Suppressor macrophage treated with lipopolysaccharide for 4 hours (primary cell): ENCODE measurements at regions not wholly inside any gene's neighbourhood (a gene's known extent, or its start where the extent isn't known, plus 50 kb on each side); places are given as distances from the start of the nearest gene placed in this dataset.
"Not testable (repeated sequence)": the region's sequence is repeated elsewhere in the genome, so short reads cannot be mapped to it uniquely, and the experiment has no call there.

Source experiments
- DNase-seq: peaks from one replicate; pipeline ENCODE4 v3.0.0-alpha.2; 2020

DNA sequence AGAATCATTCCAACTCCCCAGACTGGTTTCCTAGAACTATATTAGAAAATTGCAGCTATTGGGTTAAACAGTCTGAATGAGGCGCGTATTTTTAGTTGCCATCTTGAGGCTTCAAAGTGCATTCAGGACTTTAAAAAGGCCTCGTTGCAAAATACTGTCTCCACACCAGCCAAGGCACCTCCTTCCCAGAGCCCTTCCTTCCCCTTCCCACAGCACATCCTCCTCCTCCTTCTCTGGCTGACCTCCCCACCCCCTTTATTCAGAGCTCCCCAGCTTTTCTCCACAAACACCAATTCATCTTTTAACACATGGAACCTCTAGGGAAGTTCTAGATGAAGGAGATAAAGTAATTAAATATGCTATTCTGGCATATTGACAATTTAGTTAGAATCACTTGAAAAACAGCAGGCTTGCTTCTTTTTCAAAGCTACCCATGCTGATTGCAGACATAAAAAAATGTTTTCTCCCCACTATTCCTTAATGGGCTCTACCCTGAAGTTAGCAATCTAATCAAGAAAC, 90.3 kb downstream of the RTP5 start:
- no peak for DNase-seq

GRCh38 chr2:241961454-241961853, 91.9 kb downstream of the RTP5 start:
- no peak for DNase-seq

- no peak for DNase-seq
These were observed 94.6 kb downstream of the RTP5 start for GRCh38 chr2:241964133-241964532.

- DNase-seq = peak; percentile 96
These were observed 96.4 kb downstream of the RTP5 start for GRCh38 chr2:241965931-241966412.

DNA sequence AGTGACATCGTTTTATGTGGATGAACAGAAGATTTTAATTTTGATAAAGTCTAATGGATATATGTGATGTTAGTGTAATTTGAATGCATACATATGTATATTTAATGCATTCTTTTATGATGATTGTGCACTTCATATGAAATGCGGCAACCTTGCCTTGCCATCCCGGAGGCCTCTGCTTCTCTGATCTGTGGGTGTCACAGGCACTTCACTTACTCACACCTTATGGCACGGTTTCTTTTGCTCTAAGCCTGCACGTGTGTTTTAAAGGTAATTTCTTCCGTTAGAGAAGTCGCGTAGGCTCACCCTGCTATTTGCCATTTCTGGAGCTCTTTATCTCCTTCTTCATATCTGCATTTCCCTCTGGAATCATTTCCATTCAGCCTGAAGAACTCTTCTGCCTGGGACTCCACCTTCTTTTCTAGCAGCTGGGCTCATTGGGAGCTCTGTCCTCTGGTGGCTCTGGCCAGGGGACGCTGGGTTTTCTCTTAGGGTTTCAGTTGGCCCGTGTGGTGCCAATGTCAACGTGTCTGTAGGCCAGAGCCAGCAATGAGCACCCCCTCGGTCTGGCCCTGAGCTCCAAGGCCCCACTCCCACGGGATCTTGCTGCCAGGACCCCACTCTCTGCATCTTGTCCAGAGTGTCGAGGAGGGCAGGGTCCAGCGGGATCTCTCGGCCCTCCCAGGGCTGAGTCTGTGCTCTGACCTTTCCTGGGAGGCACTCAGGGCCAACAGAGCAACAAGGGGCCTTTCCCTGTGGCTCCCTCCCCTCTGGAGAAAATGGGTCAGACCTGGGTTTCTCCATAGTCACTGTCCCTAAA, 97.3 kb downstream of the RTP5 start:
- DNase-seq = no peak

DNA sequence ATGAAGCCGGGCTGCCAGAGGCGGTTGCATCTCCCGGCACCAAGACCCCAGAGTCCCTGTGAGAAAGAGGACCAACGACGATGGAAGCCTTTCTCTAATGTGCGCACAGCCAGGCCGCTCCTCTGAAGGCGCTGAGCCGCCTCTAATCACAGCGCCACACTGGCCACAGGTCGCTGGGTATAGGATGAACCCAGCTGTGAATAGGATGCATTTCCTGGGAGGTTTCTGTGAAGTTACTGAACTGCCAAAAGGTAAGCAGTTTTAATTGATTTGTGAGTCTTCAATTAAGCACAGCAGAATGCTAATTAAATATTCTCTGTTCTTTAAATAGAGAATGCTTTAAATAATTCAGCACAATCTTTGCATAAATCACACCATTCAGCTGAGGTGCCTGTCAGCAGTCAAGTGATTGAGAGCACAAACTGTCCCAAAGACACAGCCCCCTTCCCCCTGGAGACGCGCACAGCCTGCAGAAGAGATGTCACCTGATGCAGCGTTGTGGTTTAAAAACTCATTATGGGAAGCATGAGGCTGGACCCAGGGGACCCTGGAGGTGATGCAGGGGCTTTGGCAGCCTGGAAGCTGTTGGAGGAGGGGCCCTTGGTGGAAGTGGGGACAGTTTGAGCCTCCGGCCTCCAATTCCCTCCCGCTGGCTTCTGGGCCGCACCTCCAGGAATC, 98.1 kb downstream of the RTP5 start:
- DNase-seq = no peak

- DNase-seq = no peak
These were observed 98.9 kb downstream of the RTP5 start for GRCh38 chr2:241968417-241968816.

DNA sequence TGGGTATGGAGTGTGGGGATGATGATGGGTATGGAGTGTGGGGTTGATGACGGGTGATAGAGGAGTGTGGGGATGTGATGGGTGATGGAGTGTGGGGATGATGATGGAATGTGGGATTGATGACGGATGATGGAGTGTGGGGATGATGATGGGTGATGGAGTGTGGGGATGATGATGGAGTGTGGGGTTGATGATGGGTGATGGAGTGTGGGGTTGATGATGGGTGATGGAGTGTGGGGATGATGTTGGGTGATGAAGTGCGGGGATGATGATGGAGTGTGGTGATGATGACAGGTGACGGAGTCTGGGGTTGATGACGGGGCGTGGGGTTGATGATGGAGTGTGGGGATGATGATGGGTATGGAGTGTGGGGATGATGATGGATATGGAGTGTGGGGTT, 99.7 kb downstream of the RTP5 start:
- DNase-seq = not testable (repeated sequence)

GRCh38 chr2:241970716-241971115, 101.2 kb downstream of the RTP5 start:
- DNase-seq = peak; percentile 11

- no peak for DNase-seq
These were observed 104.6 kb downstream of the RTP5 start for GRCh38 chr2:241974096-241974495.

DNA sequence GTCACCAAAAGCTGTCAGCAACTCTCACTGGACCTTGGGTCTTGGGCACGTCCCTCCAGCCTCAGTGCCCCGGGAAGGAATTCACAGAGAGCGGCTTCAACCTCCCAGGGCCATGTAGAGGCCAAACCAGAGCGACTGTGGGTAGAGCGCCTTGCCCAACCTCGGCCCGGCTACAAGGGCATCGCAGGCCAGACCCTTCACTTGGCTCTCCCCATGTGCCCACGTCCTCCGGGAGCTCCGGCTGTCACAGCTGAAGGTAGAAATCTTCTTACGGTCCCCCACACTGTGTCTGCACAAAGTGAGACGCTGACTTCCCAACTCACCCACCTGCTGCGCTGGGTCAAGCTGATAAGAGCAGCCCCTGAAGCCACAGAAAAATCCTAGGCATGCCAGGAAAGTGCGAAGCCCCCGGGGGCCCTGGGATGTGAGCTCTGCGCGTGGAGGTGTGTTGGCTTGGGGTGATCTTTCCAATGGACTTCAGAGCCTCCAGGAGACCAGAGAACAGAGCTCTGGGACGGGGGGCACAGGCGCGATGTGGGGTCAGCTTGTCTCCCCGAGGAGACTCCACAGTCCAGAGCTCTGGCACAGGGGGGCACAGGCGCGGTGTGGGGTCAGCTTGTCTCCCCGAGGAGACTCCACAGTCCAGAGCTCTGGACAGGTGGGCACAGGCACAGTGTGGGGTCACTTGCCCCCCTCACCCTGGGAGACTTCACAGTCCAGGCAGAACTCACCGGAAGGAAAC, 105.5 kb downstream of the RTP5 start:
- no peak for DNase-seq

DNA sequence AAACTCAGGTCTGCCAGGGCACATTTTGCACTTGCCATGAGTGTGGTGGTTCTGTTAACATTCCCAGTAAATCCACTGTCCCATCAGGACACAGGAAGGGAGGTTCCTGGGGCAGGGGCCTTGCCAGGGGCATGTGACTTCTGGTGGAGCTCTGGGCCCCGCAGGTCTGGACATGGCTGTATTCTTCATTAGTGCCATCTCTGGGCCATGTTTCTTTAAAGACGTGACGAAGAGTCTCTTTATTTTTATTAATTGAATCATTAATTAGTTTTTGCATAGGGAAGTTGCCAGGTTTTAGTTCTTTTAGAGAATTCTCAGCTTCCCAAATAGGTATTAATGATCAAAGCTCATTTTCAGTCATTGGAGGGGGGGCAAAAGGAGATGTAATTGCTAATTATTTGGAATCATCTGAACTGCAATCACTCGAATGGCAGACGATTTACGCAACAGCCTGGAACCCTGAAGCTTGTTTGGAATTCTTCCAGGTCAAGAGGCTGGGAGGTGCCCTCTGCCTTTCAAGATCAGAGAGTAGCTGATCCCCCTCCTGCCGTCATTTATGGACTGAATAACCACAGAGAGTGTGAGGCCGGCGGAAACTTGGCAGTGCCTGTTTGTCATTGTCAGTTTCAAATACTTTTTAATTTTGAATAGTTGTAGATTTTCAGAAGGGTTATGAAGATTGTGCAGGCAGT, 106.2 kb downstream of the RTP5 start:
- DNase-seq = no peak

- DNase-seq = no peak
These were observed 106.8 kb downstream of the RTP5 start for GRCh38 chr2:241976296-241976695.

DNA sequence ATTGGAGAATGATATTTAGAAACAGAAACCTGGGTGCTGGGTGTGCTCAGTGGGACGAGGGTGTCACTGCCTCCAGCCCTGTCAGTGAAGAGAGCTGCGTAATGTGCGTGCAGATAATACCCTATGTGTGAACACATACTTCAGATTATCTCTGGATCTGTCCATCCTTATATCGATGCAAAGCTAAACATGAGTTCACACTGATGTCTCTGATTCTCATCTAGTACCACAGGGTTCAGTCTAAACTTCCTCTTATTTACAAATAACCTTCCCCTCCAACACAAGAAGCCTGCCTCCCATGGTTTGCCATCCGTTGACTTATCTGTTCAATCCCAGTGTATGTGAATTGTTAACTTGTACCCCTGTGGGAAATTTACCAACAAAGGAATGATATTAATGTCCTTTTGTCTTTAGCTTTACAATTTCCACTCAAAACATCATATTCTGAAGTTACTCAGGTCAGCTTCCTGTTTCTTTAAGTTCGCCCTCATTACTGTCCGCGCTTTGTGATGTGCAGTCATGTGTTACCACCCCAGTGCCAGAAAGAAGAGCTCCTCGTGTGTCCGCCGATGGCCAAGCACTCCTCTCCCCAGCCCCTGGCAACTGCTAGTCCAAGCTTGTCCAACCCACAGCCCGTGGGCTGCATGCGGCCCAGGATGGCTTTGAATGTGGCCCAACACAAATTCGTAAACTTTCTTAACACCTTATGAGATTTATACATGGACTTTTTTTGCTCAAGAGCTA, 108.2 kb downstream of the RTP5 start:
- DNase-seq = no peak

- no peak for DNase-seq
These were observed 109.1 kb downstream of the RTP5 start for GRCh38 chr2:241978670-241979069.

- no peak for DNase-seq
These were observed 110.7 kb downstream of the RTP5 start for GRCh38 chr2:241980193-241980592.

- no peak for DNase-seq
These were observed 111.7 kb downstream of the RTP5 start for GRCh38 chr2:241981076-241981700.

GRCh38 chr2:241982706-241983570, 113.4 kb downstream of the RTP5 start:
- no peak for DNase-seq

GRCh38 chr2:241983571-241984270, 114.2 kb downstream of the RTP5 start:
- no peak for DNase-seq

- no peak for DNase-seq
These were observed 114.7 kb downstream of the RTP5 start for GRCh38 chr2:241984271-241984655.
